Islet precursor cell (in vitro differentiated cells): ENCODE measurements at regions not wholly inside any gene's neighbourhood (a gene's known extent, or its start where the extent isn't known, plus 50 kb on each side); places are given as distances from the start of the nearest gene placed in this dataset.
A peak's percentile ranks its signal among the peaks of the same experiment; 100 is the strongest.

Source experiments
- DNase-seq: peaks from one replicate; pipeline ENCODE4 v3.0.0-alpha.2; 2018

DNA sequence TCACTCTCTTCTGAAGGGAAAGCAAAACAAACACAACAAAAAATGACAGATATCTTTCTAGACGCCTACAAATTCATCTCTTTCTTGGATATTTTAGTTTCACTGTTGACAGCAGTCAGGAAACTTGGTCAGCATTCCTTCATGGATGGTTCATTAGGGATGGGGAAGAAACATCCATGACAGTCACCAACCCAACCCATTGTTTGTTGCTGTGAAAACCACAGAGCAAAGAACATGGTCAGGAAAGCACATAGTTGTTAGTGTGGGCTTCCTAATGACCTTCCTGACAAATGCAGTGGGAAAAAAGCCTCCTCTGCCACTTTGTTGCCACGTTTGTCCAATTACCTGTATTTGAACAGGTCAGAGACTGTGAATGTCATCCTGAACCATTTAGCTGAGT lies 139.8 kb upstream of the SNX19 start:
- no peak for DNase-seq

GRCh38 chr11:131063638-131064037 lies 147.4 kb upstream of the SNX19 start:
- no peak for DNase-seq

DNA sequence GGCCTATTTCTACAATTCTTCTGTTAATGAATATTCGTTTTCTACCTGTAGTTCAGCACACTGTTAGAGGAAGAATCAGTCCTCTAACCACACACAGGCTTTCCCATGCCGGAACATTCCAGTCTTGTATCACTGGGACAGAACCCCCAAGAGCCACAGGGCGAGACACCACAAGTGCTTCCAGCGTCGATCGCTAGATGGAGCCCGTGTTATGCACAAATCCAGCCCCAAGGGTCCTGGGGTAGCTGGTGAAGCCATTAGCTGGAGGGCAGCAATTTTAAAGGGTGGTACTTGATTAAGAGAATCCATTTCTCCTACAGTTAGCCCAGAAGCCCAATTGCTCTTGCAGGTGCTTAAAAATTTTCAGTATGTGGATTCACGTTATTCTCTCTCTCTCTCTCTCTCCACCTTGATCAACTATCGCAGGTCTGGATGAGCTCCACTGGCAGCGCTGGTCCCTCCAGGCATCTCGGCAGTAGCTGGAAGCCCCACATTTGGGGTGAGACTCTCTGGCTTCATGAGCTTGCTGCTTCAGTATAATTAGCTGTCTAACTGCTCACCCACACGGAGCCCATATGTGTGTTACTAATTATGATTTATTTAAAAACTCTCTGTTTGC lies 148.2 kb upstream of the SNX19 start:
- DNase-seq, result peak; percentile 91

- DNase-seq, result no peak
These were observed 149.4 kb upstream of the SNX19 start for GRCh38 chr11:131065435-131066413.

- DNase-seq, result no peak
These were observed 150.3 kb upstream of the SNX19 start for GRCh38 chr11:131066551-131066950.

- no peak for DNase-seq
These were observed 154.1 kb upstream of the SNX19 start for GRCh38 chr11:131070365-131070764.

DNA sequence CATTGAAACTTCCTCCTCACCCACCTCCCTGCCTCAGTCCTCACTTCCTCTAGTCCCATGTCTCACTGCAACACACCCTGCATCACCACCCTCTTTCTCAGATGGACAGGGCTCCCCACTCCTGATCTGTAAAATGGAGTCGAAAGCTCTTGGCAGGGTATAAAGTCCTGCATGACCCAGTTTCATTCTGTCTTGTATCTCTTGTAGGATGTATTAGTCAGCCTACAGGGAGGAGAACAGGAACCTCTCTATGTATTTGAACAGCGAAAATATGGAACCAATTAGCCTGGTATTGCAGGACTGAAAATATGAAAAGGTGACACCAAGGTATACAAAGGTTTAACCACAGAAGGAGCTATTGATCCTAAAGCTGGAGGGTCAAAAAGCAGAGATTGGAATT lies 156.9 kb upstream of the SNX19 start:
- DNase-seq, result no peak

GRCh38 chr11:131074573-131074972 lies 158.3 kb upstream of the SNX19 start:
- no peak for DNase-seq

DNA sequence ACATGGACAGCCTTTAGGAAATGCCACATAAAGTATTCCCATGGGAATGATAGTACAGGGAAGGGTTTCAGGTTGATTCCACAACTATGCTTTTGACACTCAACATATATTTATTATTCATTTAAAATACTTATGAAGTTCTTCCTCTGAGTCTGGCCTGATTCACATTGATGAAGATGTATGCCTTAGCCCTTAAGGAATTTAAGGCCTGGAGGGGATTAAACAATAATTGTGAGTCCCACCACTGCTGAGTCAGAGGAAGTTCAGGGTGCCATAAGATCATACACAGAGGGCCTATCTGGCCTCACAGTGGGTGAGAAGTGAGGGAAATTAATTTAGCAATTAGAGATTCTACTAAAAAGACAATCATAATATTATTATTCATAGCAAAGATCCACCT lies 161.1 kb upstream of the SNX19 start:
- DNase-seq, result no peak

DNA sequence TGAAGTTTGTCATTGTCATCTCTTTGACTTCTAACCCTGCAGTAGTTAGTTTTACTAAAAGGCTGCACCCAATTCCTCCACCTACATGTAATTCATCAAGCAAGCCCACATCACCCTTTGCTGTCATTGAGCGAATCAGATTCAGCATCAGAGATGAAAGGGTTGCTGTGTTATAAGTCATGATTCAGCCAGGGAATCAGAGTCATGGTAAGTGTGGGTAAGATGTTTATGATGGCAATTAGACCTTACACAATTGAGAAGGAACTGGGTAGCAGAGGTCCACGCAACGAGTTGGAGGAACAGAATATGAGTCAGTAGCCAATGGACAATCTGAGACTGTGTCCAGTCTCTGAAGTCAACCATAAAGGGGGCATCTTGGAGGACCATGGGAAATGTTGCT lies 162.8 kb upstream of the SNX19 start:
- DNase-seq, result no peak

DNA sequence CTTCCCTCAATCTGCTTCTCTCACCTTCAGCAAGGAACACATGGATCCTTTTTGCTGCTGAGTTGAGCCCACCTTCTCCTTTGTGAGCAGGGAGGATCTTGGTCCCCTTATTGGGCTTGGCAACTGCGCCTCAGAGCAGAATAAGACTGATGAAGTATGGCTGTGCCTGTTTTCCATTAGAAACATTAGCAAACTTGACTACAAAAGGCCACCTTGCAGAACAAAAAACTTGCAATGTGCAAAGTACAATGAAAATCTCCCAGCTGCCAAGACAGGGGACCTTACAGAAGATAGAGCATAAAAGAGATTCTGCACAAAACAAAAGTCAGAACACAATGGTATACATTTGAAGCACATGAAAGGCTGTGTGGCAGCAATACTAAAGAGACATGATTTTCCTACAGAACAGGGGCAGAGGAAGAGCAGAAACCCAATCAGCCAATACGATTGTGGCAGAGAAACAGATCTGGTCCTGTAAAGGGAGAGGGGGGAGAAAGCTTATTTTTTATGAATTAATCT lies 173.5 kb upstream of the SNX19 start:
- DNase-seq, result no peak

GRCh38 chr11:131092469-131092868 lies 176.2 kb upstream of the SNX19 start:
- no peak for DNase-seq

DNA sequence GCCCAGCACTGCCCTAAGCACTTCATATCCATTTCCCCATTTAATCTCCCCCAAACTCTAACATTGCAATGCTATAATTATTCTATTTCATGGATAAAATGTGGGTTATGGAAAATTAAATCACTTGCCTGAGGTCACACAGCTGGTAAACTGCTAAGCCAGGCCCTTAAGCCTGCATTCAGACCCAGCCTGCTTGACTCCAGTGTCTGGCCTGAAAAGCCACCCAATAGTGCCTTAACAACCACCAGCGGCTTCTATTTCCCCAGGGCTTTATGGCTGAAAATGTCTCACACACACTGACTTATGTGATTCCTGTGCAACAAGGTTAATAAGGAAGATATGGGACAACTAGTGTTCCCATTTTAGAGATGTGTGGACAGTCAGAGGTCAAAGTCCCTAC lies 178.5 kb upstream of the SNX19 start:
- DNase-seq, result no peak

- no peak for DNase-seq
These were observed 179.4 kb upstream of the SNX19 start for GRCh38 chr11:131095511-131096185.

DNA sequence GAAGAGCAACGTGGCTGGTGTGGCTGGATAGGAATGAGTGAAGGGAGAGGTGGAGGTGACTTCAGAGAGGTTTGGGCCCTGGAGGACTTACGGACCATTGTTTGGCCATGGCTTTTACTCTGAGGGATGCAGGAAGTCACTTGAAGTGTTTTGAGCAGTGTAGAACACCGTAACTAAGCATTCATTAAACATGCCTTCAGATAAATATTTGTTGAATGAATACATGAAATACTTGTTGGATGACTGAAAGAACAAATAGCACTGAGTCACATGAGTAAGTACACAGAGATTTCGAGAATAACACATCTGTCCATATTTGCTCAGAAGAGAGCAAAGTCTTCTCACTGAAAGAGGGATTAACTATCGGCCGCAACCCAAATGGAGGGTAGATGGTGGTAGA lies 182.7 kb upstream of the SNX19 start:
- no peak for DNase-seq

DNA sequence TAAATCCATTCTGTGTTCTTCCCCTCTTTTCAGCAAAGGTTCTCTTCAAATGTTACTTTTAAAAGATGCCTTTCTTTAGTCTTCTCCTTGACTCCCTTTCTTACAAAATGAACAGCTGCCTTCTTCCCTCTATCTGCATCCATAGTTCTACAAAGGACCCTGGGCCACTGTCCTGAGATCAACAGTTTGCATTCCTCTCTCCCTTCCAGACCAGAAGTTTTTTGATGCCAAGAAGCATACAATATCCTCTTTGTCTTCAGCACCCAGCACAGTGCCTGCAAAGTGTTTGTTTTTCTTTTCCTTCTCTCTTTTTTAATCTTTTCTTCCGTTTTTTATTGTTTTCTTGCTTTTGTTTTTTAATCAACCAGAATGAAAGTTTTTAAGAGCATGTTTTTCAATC lies 183.5 kb upstream of the SNX19 start:
- no peak for DNase-seq

GRCh38 chr11:131108760-131109159 lies 192.5 kb upstream of the SNX19 start:
- peak; percentile 80 for DNase-seq

- DNase-seq, result peak; percentile 66
These were observed 193.0 kb upstream of the SNX19 start for GRCh38 chr11:131109257-131109656.

DNA sequence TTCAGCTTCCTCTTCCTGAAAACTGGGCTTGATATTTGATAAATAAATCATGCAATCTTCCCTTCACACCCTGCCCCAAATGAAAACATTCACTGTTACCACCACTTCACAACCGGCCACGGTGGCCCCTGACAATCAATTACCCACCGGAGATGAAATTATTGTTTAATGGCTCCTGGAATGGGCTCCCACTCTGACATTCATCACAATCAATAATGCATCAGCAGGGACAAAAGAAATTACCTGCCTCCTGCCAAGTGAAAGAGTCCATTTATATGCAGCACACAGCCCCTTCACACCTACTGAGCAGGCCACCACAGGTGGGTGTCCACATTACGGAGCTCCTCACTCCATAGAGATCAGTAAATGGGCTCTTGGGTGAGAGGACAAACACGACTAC lies 193.5 kb upstream of the SNX19 start:
- no peak for DNase-seq

DNA sequence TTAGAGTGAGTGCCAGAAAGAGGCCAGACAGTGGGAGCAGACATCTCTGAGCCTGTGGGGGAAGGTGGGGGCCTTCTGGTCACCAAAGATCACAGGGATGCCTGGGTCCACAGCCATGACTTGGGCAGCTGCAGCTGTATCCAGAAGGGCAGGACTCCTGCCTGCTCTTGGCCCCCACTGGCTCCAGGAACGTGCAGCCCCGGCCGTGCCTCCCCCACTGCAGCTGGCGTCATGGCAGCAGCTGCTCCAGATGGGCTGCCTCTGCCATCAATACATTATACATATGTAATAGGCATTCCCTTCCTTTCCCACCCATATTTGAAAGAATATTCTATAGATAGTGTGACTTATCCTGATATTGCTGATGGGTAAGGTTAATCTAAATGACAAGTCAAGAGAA lies 195.5 kb upstream of the SNX19 start:
- DNase-seq, result no peak

DNA sequence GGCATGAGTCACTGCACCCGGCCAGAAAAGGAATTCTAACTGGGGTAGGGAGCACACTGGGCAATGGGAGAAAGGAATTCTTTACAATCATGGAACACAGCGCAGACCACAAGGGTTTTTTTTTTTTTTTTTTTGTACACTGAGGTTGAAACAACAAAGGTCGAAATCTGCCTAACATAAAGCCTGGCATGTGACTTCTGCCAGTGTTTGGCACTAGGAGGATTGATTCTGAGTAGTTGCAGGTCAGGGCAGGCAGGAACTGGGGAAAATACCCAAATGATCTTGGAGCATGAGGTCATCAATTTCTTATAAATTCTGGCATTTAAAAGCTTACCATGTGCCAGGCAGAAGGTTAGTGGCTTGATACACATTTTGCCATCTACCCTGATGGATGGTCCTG lies 202.0 kb upstream of the SNX19 start:
- DNase-seq, result no peak

GRCh38 chr11:131121426-131122333 lies 205.4 kb upstream of the SNX19 start:
- no peak for DNase-seq

DNA sequence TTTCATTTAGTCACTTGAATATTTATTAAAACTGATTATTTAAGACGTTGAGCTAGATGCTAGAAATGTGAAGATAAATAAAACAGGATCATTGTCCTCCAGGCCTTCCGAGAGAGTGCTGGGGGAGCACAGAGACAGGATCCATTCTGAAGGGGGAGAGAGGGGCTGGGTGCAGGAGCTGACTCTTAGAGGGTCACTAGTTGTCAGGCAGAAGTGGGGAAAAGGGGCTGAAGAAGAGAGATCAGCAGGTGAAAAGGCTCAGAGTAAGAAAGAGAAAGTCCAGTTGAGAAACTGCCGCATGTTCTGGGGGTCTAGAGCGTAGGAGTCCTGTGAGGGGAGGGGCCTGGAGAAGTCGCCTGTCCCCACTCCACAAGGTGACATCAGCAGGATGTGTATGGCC lies 206.2 kb upstream of the SNX19 start:
- DNase-seq, result no peak
